Naive B cell (primary cell): ENCODE measurements at regions not wholly inside any gene's neighbourhood (a gene's known extent, or its start where the extent isn't known, plus 50 kb on each side); places are given as distances from the start of the nearest gene placed in this dataset.

Experiments used
- ATAC-seq, 2 donors: fragments of 150-1000 bp; cut with Tn5 transposase; 2 replicates each; pipeline ENCODE4 v1.10.0; 2021; ENCODE audit warnings: low read depth in 2 of 2, mild to moderate bottlenecking in 2 of 2, moderate library complexity in 2 of 2
- DNase-seq: peaks from one replicate; pipeline ENCODE4 v3.0.0; 2022
- H3K27ac Mint-ChIP-seq, 6 donors: one replicate each; pipeline ENCODE4 v1.8.0; 2020 to 2022; ENCODE audit warnings: mild to moderate bottlenecking in 6 of 6, mixed read lengths in 6 of 6, moderate library complexity in 5 of 6, inconsistent platforms in 2 of 6
- H3K27me3 Mint-ChIP-seq, 3 donors: one replicate each; pipeline ENCODE4 v1.8.0; 2021 to 2022; ENCODE audit warnings: mixed read lengths in 3 of 3, mild to moderate bottlenecking in 1 of 3
- H3K36me3 Mint-ChIP-seq, 2 donors: one replicate each; pipeline ENCODE4 v1.8.0; 2020 to 2022; ENCODE audit warnings: mixed read lengths in 2 of 2, inconsistent platforms in 1 of 2, mild to moderate bottlenecking in 1 of 2
- H3K4me1 Mint-ChIP-seq, 3 donors: one replicate each; pipeline ENCODE4 v1.8.0; 2020 to 2022; ENCODE audit warnings: mixed read lengths in 3 of 3, inconsistent platforms in 1 of 3, mild to moderate bottlenecking in 1 of 3, moderate library complexity in 1 of 3
- H3K4me3 Mint-ChIP-seq, 8 donors: one replicate each; pipeline ENCODE4 v1.8.0; 2020 to 2022; ENCODE audit warnings: mild to moderate bottlenecking in 8 of 8, mixed read lengths in 8 of 8, moderate library complexity in 8 of 8, inconsistent platforms in 2 of 8
- H3K9me3 Mint-ChIP-seq, 7 donors: one replicate each; pipeline ENCODE4 v1.8.0; 2020 to 2022; ENCODE audit warnings: mixed read lengths in 7 of 7, mild to moderate bottlenecking in 5 of 7, inconsistent platforms in 2 of 7, moderate library complexity in 1 of 7

DNA sequence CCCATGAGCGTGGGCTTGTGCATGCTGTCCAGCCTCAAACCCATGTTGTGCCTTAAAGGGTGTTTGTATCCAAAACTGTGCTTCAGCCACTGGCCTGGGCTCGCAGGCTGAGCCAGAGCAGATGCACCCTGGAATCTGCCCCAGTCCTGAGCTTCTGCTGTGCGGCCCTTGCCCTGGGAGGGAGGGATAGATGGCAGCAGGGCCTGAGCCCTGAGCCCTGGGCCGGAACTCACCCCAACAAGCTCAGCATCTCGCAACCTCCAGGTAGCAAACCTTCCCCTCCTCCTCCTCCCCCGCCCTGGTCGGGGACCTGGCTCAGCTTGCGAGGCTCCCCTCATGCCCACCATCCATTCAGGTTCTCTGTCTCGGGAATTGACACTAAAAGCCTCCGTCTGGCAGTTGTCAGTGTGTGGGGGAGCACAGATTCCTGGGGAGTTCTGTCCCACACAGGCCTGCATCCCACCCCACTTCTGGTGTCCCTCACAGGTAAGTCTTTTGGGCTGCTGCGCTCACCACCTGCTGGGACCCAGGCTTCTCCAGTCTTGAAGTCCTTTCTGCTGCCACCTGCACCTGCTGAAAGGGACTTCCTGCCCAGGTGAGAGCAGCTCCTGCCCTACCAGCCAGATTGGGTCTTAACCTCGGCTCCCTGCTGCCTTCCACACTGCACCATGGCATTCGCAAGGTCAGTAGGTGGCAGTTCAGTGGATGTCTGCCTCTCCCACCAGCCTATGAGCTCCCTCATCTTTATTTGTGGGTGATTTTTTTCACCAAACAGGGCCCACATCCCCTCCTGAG is 55.2 kb upstream of the OLFM1 start:
- DNase-seq (no peak), ATAC-seq (no peak)
- H3K4me1 Mint-ChIP-seq = peaks cover 0 to 3% (median 0%) of the 10 kb centered on the region in 3 donors
- peaks cover 0 to 2% (median 0%) of the 10 kb centered on the region in 7 donors for H3K9me3 Mint-ChIP-seq
- H3K27ac Mint-ChIP-seq = no peak overlapping the region
- H3K27me3 Mint-ChIP-seq = peaks cover 0 to 41% (median 34%) of the 10 kb centered on the region in 3 donors
- no peak overlapping the region for H3K4me3 Mint-ChIP-seq
- H3K36me3 Mint-ChIP-seq = no peaks in the 10 kb centered on the region

DNA sequence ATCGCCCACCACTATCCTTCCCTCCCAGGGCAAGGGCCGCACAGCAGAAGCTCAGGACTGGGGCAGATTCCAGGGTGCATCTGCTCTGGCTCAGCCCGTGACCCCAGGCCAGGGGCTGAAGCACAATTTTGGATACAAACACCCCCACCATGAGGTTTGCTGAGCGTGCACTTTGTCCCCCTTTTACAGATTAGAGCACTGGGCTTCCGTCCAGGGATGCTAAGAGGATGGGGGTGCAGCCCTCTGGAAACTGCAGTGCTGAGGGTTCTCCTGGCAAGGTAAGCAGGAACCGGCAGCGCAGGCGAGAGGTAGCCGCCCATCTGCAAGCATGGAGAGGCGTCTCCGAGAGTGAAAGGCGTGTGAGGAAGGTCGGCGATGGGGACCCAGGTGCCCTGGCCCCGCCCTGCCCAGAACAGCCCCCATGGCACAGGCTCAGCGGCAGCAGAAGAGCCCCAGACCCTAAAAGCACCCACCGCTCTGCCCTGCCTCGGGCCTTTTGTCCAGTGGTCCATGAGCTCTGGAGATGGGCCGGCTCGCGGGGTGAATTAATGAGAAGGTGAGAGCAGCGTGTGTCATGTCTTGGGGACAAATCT is 54.5 kb upstream of the OLFM1 start:
- ATAC-seq = no peak

DNA sequence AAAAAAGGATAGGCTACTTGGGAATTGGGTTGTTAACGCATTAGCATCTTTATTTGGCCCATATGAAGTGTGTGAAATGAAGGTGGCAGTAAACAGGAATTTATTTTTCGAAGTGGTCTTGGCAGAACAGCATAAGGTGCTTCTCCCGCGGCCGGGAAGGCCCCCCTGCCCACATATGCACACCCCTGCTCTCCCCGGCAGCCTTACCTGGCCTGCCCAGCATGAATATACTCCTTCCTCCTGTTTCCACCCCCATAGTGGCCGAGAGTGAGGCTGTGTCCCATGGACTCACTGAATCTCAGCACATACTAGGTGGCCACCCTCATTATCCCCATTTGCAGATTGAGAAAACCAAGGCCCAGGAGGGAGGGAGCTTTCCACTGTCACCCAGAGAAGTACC is 54.0 kb upstream of the OLFM1 start:
- peaks cover 0 to 3% (median 0%) of the 10 kb centered on the region in 3 donors for H3K4me1 Mint-ChIP-seq
- no peak for DNase-seq

More for the DNA sequence above, 54.5 kb upstream of the OLFM1 start:
- no peak for DNase-seq
- Mint-ChIP-seq H3K4me1 (peaks cover 0 to 3% (median 0%) of the 10 kb centered on the region in 3 donors), H3K9me3 (peaks cover 0 to 2% (median 0%) of the 10 kb centered on the region in 7 donors), H3K27ac (no peak overlapping the region), H3K27me3 (peaks cover 0 to 40% (median 31%) of the 10 kb centered on the region in 3 donors), H3K36me3 (no peaks in the 10 kb centered on the region), H3K4me3 (no peak overlapping the region)

DNA sequence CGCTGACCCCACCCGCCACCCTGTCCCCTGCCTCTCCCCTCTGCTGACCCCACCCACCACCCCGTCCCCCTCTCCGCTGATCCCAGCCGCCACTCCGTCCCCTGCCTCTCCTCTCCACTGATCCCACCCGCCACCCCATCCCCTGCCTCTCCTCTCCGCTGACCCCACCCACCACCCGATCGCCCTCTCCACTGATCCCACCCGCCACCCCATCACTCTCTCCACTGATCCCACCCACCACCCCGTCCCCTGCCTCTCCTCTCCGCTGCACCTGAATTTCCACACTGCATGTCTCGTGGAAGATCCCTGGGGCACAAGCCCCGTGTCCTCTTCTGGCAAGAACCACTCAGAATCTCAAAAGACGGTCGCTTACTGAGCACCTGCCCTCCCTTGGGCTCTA is 53.4 kb upstream of the OLFM1 start:
- Mint-ChIP-seq H3K4me1 (peaks cover 0 to 3% (median 0%) of the 10 kb centered on the region in 3 donors), H3K27me3 (peaks cover 0 to 47% (median 42%) of the 10 kb centered on the region in 3 donors), H3K9me3 (peaks cover 0 to 3% (median 0%) of the 10 kb centered on the region in 7 donors), H3K27ac (no peak overlapping the region), H3K36me3 (no peaks in the 10 kb centered on the region), H3K4me3 (no peak overlapping the region)
- ATAC-seq = no peak
- no peak for DNase-seq

More for the DNA sequence above, 54.0 kb upstream of the OLFM1 start:
- H3K4me3 Mint-ChIP-seq = no peak overlapping the region
- no peak overlapping the region for H3K27ac Mint-ChIP-seq
- no peaks in the 10 kb centered on the region for H3K36me3 Mint-ChIP-seq
- H3K27me3 Mint-ChIP-seq = peaks cover 0 to 44% (median 36%) of the 10 kb centered on the region in 3 donors
- ATAC-seq = no peak
- peaks cover 0 to 3% (median 0%) of the 10 kb centered on the region in 7 donors for H3K9me3 Mint-ChIP-seq

DNA sequence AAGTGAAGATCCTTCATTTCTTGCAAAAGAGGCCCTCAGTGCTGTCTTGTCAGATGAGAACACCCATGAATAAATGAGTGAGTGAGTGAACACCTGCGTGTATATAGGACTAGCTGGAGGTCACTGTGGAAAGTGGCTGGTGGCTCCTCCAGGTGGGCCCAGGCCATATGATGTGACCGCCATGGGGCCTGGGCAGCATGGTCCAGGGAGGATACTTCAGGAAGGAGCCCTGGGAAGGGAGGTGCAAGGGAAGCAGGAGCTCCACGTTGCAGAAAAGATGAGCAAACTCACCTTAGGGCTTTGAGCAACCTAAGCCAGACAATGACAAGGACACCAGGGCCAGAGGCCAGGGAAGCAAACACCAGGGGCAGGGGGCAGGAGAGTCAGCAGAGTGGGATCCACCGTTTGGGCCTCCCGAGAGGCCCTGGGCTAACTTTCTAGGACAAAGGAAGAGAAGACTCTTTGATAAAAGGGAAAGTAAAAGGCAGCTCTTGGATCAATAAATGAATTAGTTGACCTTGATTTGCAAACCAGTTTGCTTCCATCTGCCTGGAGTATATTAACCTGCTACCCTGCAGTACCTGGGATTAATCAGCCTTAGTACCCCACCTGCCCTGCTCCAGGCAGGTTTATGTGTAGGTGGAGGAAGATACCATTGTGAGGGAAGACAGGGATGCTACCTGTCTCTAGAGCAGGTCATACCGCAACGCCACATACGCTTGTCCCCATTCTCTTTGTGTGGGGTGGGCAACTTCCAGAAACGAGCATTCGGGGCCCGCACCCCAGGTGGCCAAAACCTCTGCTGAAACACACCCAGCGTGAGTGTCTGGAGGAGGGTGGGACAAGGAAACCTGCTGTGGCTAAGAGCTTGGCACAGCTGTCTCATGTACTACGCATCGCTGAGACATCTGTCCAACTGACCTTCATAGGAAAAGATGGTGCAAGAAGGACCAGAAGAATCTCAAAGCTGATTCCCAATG is 51.4 kb upstream of the OLFM1 start:
- peaks cover 0 to 3% (median 0%) of the 10 kb centered on the region in 7 donors for H3K9me3 Mint-ChIP-seq
- H3K4me1 Mint-ChIP-seq = peaks cover 0 to 3% (median 0%) of the 10 kb centered on the region in 3 donors
- no peaks in the 10 kb centered on the region for H3K36me3 Mint-ChIP-seq
- peaks cover 12 to 50% (median 35%) of the 10 kb centered on the region in 3 donors for H3K27me3 Mint-ChIP-seq
- peak overlapping the region in 1 of 6 donors; percentile 74 for H3K27ac Mint-ChIP-seq
- H3K4me3 Mint-ChIP-seq = peak overlapping the region in 1 of 8 donors; percentile 12
- DNase-seq (no peak), ATAC-seq (no peak)

DNA sequence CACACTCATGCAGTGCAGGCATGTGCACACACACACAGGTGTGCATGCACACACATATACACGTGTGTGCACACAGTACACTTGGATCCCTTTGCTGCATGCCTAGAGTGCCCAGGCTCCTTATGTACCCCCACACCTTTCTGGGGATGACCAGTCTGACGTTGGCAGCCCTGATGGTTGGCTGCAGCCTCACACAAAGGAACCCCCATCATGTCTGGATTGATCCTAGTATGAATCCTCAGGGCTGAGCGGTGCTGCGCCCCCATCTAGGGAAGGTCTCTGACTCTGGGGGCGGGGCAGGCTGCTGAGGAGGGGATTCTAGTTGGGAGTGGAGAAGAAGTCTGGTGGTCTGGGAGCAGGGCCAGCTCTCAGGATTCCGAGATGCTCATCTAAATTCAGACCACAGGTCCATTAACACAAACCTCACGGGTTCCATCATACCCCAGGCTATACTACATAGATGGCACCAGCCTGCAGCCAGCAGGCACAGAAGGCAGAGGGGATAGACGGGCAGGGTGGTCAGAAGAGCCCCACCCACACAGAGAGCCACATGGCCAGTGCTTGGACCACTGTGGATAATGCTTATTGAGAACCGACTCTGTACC is 50.5 kb upstream of the OLFM1 start:
- DNase-seq = no peak
- H3K36me3 Mint-ChIP-seq = no peaks in the 10 kb centered on the region
- H3K9me3 Mint-ChIP-seq = peaks cover 0 to 3% (median 0%) of the 10 kb centered on the region in 7 donors
- no peak overlapping the region for H3K27ac Mint-ChIP-seq
- ATAC-seq = no peak
- H3K27me3 Mint-ChIP-seq = peaks cover 19 to 56% (median 44%) of the 10 kb centered on the region in 3 donors
- H3K4me3 Mint-ChIP-seq = no peak overlapping the region
- H3K4me1 Mint-ChIP-seq = peaks cover 0 to 3% (median 0%) of the 10 kb centered on the region in 3 donors

DNA sequence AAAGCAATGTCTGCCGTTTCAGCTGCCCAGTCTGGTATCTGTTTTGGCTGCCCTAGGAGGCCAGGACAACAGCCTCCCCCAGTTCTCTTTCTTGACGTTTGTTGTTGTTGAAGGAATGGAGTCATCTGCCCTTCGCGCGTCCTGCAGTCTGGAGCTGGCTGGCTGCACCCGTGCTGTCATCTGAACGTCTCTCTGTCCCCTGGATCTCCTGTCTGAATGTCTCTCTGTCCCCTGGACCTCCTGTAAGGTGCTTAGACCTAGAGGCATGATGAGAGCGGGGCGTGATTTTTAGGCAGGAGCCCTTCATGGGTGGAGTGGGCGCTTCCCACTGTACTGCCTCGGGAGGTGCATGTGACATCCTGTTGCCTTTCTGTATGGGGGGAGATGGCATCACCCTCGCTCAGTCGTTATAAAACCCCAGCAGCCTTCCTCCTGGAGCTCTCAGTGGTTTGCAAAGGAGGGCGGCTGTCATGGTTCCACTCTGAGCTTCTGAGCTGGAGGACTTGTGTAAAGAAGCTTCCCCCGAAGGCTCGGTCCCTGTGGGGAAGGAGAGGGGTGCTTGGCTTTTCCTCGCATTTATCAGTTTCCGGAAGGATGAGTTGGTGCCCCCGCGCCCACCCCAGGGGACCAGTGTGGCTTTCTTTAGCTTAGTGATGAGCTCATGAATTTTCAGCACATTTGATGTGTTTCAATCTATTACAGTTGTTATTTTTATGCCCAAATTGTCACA is 49.8 kb upstream of the OLFM1 start:
- peaks cover 22 to 58% (median 46%) of the 10 kb centered on the region in 3 donors for H3K27me3 Mint-ChIP-seq
- ATAC-seq (no peak), DNase-seq (no peak)
- peaks cover 0 to 3% (median 0%) of the 10 kb centered on the region in 7 donors for H3K9me3 Mint-ChIP-seq
- no peak overlapping the region for H3K27ac Mint-ChIP-seq
- H3K4me1 Mint-ChIP-seq = peaks cover 0 to 3% (median 0%) of the 10 kb centered on the region in 3 donors
- H3K4me3 Mint-ChIP-seq = no peak overlapping the region
- no peaks in the 10 kb centered on the region for H3K36me3 Mint-ChIP-seq
